Chondrocyte (in vitro differentiated cells): ENCODE measurements at regions not wholly inside any gene's neighbourhood (a gene's known extent, or its start where the extent isn't known, plus 50 kb on each side); places are given as distances from the start of the nearest gene placed in this dataset.

Experiments
- DNase-seq: peaks from one replicate; pipeline ENCODE4 v3.0.0; 2021; ENCODE audit warnings: mixed read lengths, low spot score
- H3K27ac Mint-ChIP-seq: one replicate; pipeline ENCODE4 v1.8.0; 2021; ENCODE audit warnings: mild to moderate bottlenecking, moderate library complexity, mixed read lengths; ENCODE audit not compliant: unreplicated experiment
- H3K27me3 Mint-ChIP-seq: 2 replicates; pipeline ENCODE4 v1.8.0; 2021; ENCODE audit warnings: low read depth, mixed read lengths
- H3K36me3 Mint-ChIP-seq: 2 replicates; pipeline ENCODE4 v1.8.0; 2021; ENCODE audit warnings: low read depth, mixed read lengths
- H3K4me1 Mint-ChIP-seq: 2 replicates; pipeline ENCODE4 v1.8.0; 2021; ENCODE audit warnings: low read depth, mild to moderate bottlenecking, mixed read lengths
- H3K4me3 Mint-ChIP-seq: one replicate; pipeline ENCODE4 v1.8.0; 2021; ENCODE audit warnings: mild to moderate bottlenecking, moderate library complexity, mixed read lengths; ENCODE audit not compliant: unreplicated experiment
- H3K9me3 Mint-ChIP-seq: 2 replicates; pipeline ENCODE4 v1.8.0; 2021; ENCODE audit warnings: low read depth, mixed read lengths
- CTCF ChIP-seq: fragments of 200-600 bp; sonication (generic); IDR thresholded peaks from 2 replicates; pipeline ENCODE4 v1.5.0; 2021; ENCODE audit warnings: antibody characterized with exemption, mild to moderate bottlenecking, moderate library complexity

- Mint-ChIP-seq H3K9me3 (peaks cover 10% of the 10 kb centered on the region), H3K4me1 (no peaks in the 10 kb centered on the region), H3K27ac (no peak overlapping the region), H3K27me3 (peaks cover 60% of the 10 kb centered on the region), H3K36me3 (peaks cover 5% of the 10 kb centered on the region), H3K4me3 (no peak overlapping the region)
- DNase-seq: no peak
- TF ChIP-seq CTCF: no peak
Measured at GRCh38 chr11:116533186-116533825, 239.5 kb downstream of the BUD13 start.

GRCh38 chr11:116532066-116532465 lies 240.7 kb downstream of the BUD13 start:
- Mint-ChIP-seq H3K36me3 (peaks cover 5% of the 10 kb centered on the region), H3K9me3 (peaks cover 10% of the 10 kb centered on the region), H3K27me3 (peaks cover 54% of the 10 kb centered on the region), H3K4me3 (no peak overlapping the region), H3K4me1 (no peaks in the 10 kb centered on the region), H3K27ac (no peak overlapping the region)
- TF ChIP-seq CTCF: no peak
- DNase-seq: no peak

GRCh38 chr11:116530705-116531104 lies 242.1 kb downstream of the BUD13 start:
- no peak for DNase-seq
- no peak for TF ChIP-seq CTCF
- no peak overlapping the region for H3K4me3 Mint-ChIP-seq
- H3K9me3 Mint-ChIP-seq: peaks cover 10% of the 10 kb centered on the region
- H3K4me1 Mint-ChIP-seq: no peaks in the 10 kb centered on the region
- no peak overlapping the region for H3K27ac Mint-ChIP-seq
- H3K36me3 Mint-ChIP-seq: peaks cover 5% of the 10 kb centered on the region
- peaks cover 54% of the 10 kb centered on the region for H3K27me3 Mint-ChIP-seq

- peaks cover 5% of the 10 kb centered on the region for H3K36me3 Mint-ChIP-seq
- no peak overlapping the region for H3K4me3 Mint-ChIP-seq
- H3K27me3 Mint-ChIP-seq: peaks cover 51% of the 10 kb centered on the region
- TF ChIP-seq CTCF: no peak
- H3K27ac Mint-ChIP-seq: no peak overlapping the region
- H3K4me1 Mint-ChIP-seq: no peaks in the 10 kb centered on the region
- no peak for DNase-seq
- peaks cover 10% of the 10 kb centered on the region for H3K9me3 Mint-ChIP-seq
Measured at GRCh38 chr11:116529271-116529670, 243.5 kb downstream of the BUD13 start.

- Mint-ChIP-seq H3K36me3 (peaks cover 5% of the 10 kb centered on the region), H3K27me3 (peaks cover 48% of the 10 kb centered on the region), H3K9me3 (peaks cover 10% of the 10 kb centered on the region), H3K4me1 (no peaks in the 10 kb centered on the region), H3K4me3 (no peak overlapping the region), H3K27ac (no peak overlapping the region)
- TF ChIP-seq CTCF: no peak
- DNase-seq: no peak
Measured at GRCh38 chr11:116527180-116527991, 245.4 kb downstream of the BUD13 start.
